HepG2 (cell line): ENCODE measurements at regions not wholly inside any gene's neighbourhood (a gene's known extent, or its start where the extent isn't known, plus 50 kb on each side); places are given as distances from the start of the nearest gene placed in this dataset.

Experiments
- DPF2 ChIP-seq: sonication (generic); formaldehyde crosslinking; IDR thresholded peaks from 2 replicates; pipeline ENCODE4 v1.4.0; 2020; ENCODE audit warnings: mild to moderate bottlenecking, low read depth, missing genetic modification reagents, borderline replicate concordance
- KLF13 ChIP-seq: sonication (generic); formaldehyde crosslinking; IDR thresholded peaks from 2 replicates; pipeline ENCODE4 v1.4.0; 2020; ENCODE audit warnings: mild to moderate bottlenecking, missing genetic modification reagents
- PTBP1 ChIP-seq: fragments of 200-400 bp; formaldehyde crosslinking; IDR thresholded peaks from 2 replicates; pipeline ENCODE4 v1.6.1; 2018; ENCODE audit warnings: low read length, low read depth; ENCODE audit not compliant: poor library complexity, severe bottlenecking
- ZNF24 ChIP-seq: fragments of 450-650 bp; IDR thresholded peaks from 2 replicates; pipeline ENCODE4 v1.6.1; 2017; ENCODE audit warnings: antibody characterized with exemption, mild to moderate bottlenecking
- TF ChIP-seq, protein P1 (sequence below): sonication (generic); formaldehyde crosslinking; IDR thresholded peaks from 2 replicates; pipeline ENCODE4 v1.5.0; 2020; ENCODE audit warnings: mild to moderate bottlenecking, missing genetic modification reagents, borderline replicate concordance

DNA sequence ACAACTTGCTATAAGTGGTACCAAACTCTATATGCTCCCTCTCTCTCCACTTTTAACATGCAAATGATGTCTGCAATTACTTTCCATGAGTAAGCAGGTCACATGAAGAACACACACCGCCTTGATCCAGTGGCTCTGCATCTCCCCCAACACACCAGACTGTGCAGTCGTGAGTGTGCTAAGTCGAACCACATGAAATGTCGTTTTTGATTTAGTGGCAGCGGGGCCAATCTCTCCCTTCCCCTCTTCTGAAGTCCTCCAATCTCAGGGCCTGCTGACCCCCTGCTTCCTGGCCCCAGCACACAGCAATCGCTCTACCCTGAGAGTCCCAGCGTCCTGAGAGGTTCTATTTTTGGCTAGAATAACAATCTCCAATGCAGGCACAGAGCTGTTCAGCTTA is 312.5 kb downstream of the SHQ1 start (continued):
- TF ChIP-seq, protein P1, sequence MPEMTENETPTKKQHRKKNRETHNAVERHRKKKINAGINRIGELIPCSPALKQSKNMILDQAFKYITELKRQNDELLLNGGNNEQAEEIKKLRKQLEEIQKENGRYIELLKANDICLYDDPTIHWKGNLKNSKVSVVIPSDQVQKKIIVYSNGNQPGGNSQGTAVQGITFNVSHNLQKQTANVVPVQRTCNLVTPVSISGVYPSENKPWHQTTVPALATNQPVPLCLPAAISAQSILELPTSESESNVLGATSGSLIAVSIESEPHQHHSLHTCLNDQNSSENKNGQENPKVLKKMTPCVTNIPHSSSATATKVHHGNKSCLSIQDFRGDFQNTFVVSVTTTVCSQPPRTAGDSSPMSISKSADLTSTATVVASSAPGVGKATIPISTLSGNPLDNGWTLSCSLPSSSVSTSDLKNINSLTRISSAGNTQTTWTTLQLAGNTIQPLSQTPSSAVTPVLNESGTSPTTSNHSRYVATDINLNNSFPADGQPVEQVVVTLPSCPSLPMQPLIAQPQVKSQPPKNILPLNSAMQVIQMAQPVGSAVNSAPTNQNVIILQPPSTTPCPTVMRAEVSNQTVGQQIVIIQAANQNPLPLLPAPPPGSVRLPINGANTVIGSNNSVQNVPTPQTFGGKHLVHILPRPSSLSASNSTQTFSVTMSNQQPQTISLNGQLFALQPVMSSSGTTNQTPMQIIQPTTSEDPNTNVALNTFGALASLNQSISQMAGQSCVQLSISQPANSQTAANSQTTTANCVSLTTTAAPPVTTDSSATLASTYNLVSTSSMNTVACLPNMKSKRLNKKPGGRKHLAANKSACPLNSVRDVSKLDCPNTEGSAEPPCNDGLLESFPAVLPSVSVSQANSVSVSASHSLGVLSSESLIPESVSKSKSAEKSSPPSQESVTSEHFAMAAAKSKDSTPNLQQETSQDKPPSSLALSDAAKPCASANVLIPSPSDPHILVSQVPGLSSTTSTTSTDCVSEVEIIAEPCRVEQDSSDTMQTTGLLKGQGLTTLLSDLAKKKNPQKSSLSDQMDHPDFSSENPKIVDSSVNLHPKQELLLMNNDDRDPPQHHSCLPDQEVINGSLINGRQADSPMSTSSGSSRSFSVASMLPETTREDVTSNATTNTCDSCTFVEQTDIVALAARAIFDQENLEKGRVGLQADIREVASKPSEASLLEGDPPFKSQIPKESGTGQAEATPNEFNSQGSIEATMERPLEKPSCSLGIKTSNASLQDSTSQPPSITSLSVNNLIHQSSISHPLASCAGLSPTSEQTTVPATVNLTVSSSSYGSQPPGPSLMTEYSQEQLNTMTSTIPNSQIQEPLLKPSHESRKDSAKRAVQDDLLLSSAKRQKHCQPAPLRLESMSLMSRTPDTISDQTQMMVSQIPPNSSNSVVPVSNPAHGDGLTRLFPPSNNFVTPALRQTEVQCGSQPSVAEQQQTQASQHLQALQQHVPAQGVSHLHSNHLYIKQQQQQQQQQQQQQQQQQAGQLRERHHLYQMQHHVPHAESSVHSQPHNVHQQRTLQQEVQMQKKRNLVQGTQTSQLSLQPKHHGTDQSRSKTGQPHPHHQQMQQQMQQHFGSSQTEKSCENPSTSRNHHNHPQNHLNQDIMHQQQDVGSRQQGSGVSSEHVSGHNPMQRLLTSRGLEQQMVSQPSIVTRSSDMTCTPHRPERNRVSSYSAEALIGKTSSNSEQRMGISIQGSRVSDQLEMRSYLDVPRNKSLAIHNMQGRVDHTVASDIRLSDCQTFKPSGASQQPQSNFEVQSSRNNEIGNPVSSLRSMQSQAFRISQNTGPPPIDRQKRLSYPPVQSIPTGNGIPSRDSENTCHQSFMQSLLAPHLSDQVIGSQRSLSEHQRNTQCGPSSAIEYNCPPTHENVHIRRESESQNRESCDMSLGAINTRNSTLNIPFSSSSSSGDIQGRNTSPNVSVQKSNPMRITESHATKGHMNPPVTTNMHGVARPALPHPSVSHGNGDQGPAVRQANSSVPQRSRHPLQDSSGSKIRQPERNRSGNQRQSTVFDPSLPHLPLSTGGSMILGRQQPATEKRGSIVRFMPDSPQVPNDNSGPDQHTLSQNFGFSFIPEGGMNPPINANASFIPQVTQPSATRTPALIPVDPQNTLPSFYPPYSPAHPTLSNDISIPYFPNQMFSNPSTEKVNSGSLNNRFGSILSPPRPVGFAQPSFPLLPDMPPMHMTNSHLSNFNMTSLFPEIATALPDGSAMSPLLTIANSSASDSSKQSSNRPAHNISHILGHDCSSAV (CRISPR knock-in tag), result no peak
- TF ChIP-seq KLF13 (CRISPR knock-in tag) (no peak), DPF2 (CRISPR knock-in tag) (no peak), PTBP1 (no peak), ZNF24 (no peak)
